ENCODE measurements at regions not wholly inside any gene's neighbourhood (a gene's known extent, or its start where the extent isn't known, plus 50 kb on each side); places are given as distances from the start of the nearest gene placed in this dataset.

DNA sequence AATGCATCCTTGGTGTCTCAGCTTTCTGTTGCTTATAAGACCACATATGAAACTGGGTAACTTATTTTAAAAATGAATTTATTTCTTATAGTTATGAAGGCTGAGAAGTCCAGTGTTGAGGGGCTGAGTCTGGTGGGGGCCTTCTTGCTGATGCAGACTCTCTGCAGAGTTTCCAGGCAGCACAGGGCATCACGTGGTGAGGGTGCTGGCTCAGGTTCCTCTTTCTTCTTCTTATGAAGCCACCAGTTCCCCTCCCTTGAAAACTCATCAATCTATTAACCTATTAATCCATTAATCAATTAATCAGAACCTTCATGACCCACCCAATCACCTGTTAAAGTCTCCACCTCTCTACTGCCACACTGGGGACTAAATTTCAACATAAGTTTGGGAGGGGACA is 595.6 kb upstream of the NRP1 start:
- TF ChIP-seq EP300 (IDR thresholded peaks at IDR 0.05) (no peak), POLR2A (IDR thresholded peaks at IDR 0.05) (no peak), POLR2AphosphoS5 (IDR thresholded peaks at IDR 0.05) (no peak)
- TF ChIP-seq, protein P1, sequence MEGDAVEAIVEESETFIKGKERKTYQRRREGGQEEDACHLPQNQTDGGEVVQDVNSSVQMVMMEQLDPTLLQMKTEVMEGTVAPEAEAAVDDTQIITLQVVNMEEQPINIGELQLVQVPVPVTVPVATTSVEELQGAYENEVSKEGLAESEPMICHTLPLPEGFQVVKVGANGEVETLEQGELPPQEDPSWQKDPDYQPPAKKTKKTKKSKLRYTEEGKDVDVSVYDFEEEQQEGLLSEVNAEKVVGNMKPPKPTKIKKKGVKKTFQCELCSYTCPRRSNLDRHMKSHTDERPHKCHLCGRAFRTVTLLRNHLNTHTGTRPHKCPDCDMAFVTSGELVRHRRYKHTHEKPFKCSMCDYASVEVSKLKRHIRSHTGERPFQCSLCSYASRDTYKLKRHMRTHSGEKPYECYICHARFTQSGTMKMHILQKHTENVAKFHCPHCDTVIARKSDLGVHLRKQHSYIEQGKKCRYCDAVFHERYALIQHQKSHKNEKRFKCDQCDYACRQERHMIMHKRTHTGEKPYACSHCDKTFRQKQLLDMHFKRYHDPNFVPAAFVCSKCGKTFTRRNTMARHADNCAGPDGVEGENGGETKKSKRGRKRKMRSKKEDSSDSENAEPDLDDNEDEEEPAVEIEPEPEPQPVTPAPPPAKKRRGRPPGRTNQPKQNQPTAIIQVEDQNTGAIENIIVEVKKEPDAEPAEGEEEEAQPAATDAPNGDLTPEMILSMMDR (IDR thresholded peaks at IDR 0.05): no peak
- no peaks in the 10 kb centered on the region for H3K36me3 ChIP-seq
- DNase-seq: no peak
- H3K4me3 ChIP-seq: no peak overlapping the region
- H3K27ac ChIP-seq: no peak overlapping the region
- WGBS, 2 donors: 54 to 83% methylated on average over 1 of the region's 1 CpG
- no peaks in the 10 kb centered on the region for H3K4me1 ChIP-seq
- no peaks in the 10 kb centered on the region for H3K9me3 ChIP-seq
- intact Hi-C loops (cut with DNase I): no loop called here
- H3K27me3 ChIP-seq: no peaks in the 10 kb centered on the region

DNA sequence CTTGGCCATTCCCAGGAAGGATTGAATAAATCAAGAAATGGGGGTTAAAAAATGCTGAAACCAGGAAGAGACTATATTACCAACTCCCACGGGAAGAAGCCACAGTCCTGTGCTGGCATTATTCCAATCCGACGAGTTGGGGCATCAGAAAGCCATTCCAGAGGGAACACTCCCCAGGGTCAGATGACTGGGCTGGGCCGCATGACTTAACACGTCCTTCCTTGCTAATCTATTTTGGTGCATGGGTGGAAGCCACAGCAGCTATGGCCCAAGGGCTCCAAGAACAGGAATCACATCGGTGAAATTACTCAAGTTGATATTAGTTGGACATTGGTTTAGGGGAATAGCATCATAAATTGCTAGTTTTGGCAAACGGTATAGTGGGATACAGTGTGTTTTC is 592.9 kb upstream of the NRP1 start:
- H3K27ac ChIP-seq: no peak overlapping the region
- TF ChIP-seq, protein P1 (IDR thresholded peaks at IDR 0.05): no peak
- no peak for TF ChIP-seq EP300 (IDR thresholded peaks at IDR 0.05)
- no peak for TF ChIP-seq POLR2AphosphoS5 (IDR thresholded peaks at IDR 0.05)
- no peak for TF ChIP-seq POLR2A (IDR thresholded peaks at IDR 0.05)

DNA sequence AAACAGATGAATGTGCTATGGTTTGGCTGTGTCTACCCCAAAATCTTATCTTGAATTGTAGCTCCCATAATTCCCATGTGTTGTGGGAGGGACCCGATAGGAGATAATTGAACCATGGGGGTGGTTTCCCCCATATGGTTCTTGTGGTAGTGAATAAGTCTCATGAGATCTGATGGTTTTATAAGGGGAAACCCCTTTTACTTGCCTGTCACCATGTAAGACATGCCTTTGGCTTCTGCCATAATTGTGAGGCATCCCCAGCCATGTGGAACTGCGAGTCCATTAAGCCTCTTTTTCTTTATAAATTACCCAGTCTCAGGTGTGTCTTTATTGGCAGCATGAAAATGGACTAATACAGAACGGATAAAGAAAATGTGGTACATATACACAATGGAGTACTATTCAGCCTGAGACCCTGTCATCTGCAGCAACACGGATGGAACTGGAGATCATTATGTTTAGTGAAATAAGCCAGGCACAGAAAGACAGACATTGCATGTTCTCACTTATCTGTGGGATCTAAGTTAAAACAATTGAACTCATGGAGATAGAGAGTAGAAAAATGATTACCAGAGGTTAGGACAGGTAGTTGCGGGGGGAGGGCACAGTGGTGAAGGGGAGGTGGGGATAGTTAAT is 587.6 kb upstream of the NRP1 start:
- no peaks in the 10 kb centered on the region for H3K36me3 ChIP-seq
- TF ChIP-seq POLR2A (IDR thresholded peaks at IDR 0.05) (no peak), EP300 (IDR thresholded peaks at IDR 0.05) (no peak), POLR2AphosphoS5 (IDR thresholded peaks at IDR 0.05) (no peak)
- TF ChIP-seq, protein P1 (IDR thresholded peaks at IDR 0.05): no peak
- H3K9me3 ChIP-seq: no peaks in the 10 kb centered on the region
- H3K4me3 ChIP-seq: no peak overlapping the region
- no peak for DNase-seq
- intact Hi-C loops (cut with DNase I): no loop called here
- no peaks in the 10 kb centered on the region for H3K4me1 ChIP-seq
- H3K27ac ChIP-seq: no peak overlapping the region
- H3K27me3 ChIP-seq: no peaks in the 10 kb centered on the region
- WGBS, 2 donors: 69 to 74% methylated on average over 5 of the region's 5 CpGs

More for the DNA sequence above, 592.9 kb upstream of the NRP1 start:
- intact Hi-C loops (cut with DNase I): no loop called here
- Histone ChIP-seq H3K27me3 (no peaks in the 10 kb centered on the region), H3K9me3 (no peaks in the 10 kb centered on the region), H3K36me3 (no peaks in the 10 kb centered on the region), H3K4me3 (no peak overlapping the region), H3K4me1 (no peaks in the 10 kb centered on the region)
- no peak for DNase-seq
- 84 to 87% methylated on average over 7 of the region's 7 CpGs for WGBS, 2 donors

DNA sequence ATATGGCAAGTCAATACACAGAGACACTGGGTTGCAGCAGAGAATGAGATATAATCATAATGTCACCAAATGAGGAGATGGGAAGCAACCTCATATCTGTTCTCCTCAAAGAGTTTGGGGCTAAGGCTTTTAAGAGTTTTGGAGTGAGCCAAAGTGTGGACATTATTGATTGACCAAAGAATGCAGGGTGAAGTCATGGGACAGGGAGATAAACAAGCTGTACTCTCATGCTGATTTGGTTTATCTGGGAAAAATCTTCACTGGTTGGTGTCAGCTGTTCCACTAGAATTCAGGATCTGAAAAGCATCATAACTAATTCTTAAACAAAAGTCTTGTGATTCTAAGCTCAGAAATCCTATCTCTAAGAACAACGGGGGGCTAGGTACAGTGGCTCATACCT is 585.9 kb upstream of the NRP1 start:
- Histone ChIP-seq H3K4me1 (no peaks in the 10 kb centered on the region), H3K27ac (no peak overlapping the region), H3K27me3 (no peaks in the 10 kb centered on the region), H3K4me3 (no peak overlapping the region), H3K9me3 (no peaks in the 10 kb centered on the region), H3K36me3 (no peaks in the 10 kb centered on the region)
- DNase-seq: no peak
- no peak for TF ChIP-seq POLR2A (IDR thresholded peaks at IDR 0.05)
- TF ChIP-seq EP300 (IDR thresholded peaks at IDR 0.05): no peak
- TF ChIP-seq POLR2AphosphoS5 (IDR thresholded peaks at IDR 0.05): no peak
- TF ChIP-seq, protein P1 (IDR thresholded peaks at IDR 0.05): no peak
- 90 to 92% methylated on average over 1 of the region's 1 CpG for WGBS, 2 donors
- intact Hi-C loops (cut with DNase I): no loop called here

DNA sequence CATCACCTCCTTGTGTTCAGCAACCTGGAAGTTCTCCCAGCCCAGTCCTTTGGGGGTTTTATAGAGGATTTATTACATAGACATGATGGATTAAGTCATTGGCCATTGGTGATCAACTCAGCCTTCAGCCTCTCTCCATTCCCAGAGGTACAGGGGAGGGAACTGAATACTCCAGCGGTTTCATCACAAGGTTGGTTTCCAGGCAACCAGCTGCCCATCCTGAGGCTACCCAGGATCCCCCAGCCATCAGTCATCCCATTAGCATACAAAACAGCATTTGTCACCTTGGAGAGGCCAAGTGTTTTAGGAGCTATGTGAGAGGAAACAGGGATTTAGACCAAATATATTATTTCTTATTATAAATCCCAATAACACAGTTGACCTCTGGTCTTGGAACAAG is 584.8 kb upstream of the NRP1 start:
- TF ChIP-seq POLR2A (IDR thresholded peaks at IDR 0.05) (no peak), EP300 (IDR thresholded peaks at IDR 0.05) (no peak)
- Histone ChIP-seq H3K4me1 (no peaks in the 10 kb centered on the region), H3K27ac (no peak overlapping the region), H3K36me3 (no peaks in the 10 kb centered on the region), H3K9me3 (no peaks in the 10 kb centered on the region), H3K4me3 (no peak overlapping the region), H3K27me3 (no peaks in the 10 kb centered on the region)
- DNase-seq: no peak
- intact Hi-C loops (cut with DNase I): no loop called here
- WGBS, 2 donors: 95% methylated on average over 1 of the region's 1 CpG

Data from sigmoid colon (tissue), 6 donors.